Small intestine (tissue), 7 donors: ENCODE measurements at regions not wholly inside any gene's neighbourhood (a gene's known extent, or its start where the extent isn't known, plus 50 kb on each side); places are given as distances from the start of the nearest gene placed in this dataset.

Source experiments
- DNase-seq, 2 donors: peaks; one replicate each; pipeline versions ENCODE4 v3.0.0 to v3.0.0-alpha.2; 2013
- FAIRE-seq: peaks from 2 replicates; lab custom pipeline; 2012; peaks lifted over from hg19 to GRCh38; lab: Jason Lieb, UNC
- H3K27ac ChIP-seq, 3 donors: one replicate each; pipeline ENCODE4 v1.5.1; 2013; ENCODE audit warnings: low read length in 2 of 3, mild to moderate bottlenecking in 2 of 3, control low read depth in 1 of 3, inconsistent platforms in 1 of 3, low read depth in 1 of 3, moderate library complexity in 1 of 3
- H3K27me3 ChIP-seq, 3 donors: one replicate each; pipeline ENCODE4 v1.6.1; 2013; ENCODE audit warnings: low read length in 3 of 3, inconsistent platforms in 1 of 3; ENCODE audit not compliant: control insufficient read depth in 3 of 3, insufficient read depth in 3 of 3
- H3K36me3 ChIP-seq, 3 donors: one replicate each; pipeline ENCODE4 v1.6.1; 2013; ENCODE audit warnings: low read length in 3 of 3, inconsistent platforms in 1 of 3, low read depth in 1 of 3, mild to moderate bottlenecking in 1 of 3, moderate library complexity in 1 of 3; ENCODE audit not compliant: control insufficient read depth in 3 of 3, insufficient read depth in 2 of 3
- H3K4me1 ChIP-seq, 3 donors: one replicate each; pipeline ENCODE4 v1.6.1; 2013; ENCODE audit warnings: low read length in 2 of 3, inconsistent platforms in 1 of 3, low read depth in 1 of 3, mild to moderate bottlenecking in 1 of 3, moderate library complexity in 1 of 3; ENCODE audit not compliant: control insufficient read depth in 3 of 3, insufficient read depth in 2 of 3
- H3K4me3 ChIP-seq, 3 donors: one replicate each; pipeline ENCODE4 v1.5.1; 2013; ENCODE audit warnings: low read length in 3 of 3, control low read depth in 1 of 3, inconsistent platforms in 1 of 3, low read depth in 1 of 3, mild to moderate bottlenecking in 1 of 3, moderate library complexity in 1 of 3
- H3K9me3 ChIP-seq, 2 donors: one replicate each; pipeline ENCODE4 v1.6.1; 2013; ENCODE audit warnings: low read depth in 1 of 2, low read length in 1 of 2; ENCODE audit not compliant: control insufficient read depth in 2 of 2, insufficient read depth in 1 of 2
- WGBS, 3 donors: extraction: QIAGEN DNeasy Blood & Tissue Kit; methylation state at CpG; one replicate each; pipeline ENCODE4 v1.1.7; 2013; 5-methylcytosine and 5-hydroxymethylcytosine counted together
- donor health status: healthy with polysubstance abuse.
- donor health status: control.
- donor health status: control.
- donor health status: Bipolar disorder and iron deficiency.
- donor health status: healthy.

DNA sequence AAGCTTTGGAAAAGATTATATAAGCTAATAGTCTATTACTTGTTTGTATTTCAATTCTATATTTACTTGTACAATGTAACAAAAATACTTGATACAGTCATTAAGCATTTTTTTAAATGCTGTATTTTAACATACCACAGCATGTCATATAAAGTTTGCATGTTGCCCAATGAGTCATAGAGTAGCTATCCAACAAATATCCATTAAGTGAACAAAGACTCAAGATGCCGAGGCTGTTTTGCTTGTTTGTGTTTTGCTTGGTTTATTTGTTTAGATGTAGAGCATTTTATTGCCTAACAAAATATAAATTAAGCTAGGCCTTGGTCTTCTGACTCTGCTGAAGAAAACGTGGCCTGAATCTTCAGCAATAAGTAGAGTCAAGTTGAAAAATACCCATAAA, 1584.3 kb upstream of the NUDT12 start:
- H3K36me3 ChIP-seq = no peaks in the 10 kb centered on the region
- no peaks in the 10 kb centered on the region for H3K9me3 ChIP-seq
- no peaks in the 10 kb centered on the region for H3K4me1 ChIP-seq
- H3K4me3 ChIP-seq = no peak overlapping the region
- 33 to 51% (median 38%) methylated on average over 2 of the region's 2 CpGs for WGBS, 3 donors
- FAIRE-seq (no peak), DNase-seq (no peak)
- H3K27ac ChIP-seq = no peak overlapping the region
- no peaks in the 10 kb centered on the region for H3K27me3 ChIP-seq

DNA sequence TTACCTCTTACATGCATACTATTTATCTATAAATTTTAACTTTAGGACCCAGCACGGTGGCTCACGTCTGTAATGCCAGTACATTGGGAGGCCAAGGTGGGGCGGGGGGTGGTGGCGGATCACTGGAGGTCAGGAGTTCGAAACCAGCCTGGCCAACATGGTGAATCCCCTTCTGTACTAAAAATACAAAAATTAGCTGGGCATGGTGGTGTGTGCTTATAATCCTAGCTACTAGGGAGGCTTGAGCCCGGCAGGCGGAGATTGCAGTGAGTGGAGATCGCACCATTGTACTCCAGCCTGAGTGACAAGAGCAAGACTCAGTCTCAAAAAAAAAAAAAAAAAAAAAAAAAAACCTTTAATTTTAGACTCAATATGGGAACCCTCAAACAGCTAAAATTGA, 1582.6 kb upstream of the NUDT12 start:
- 91 to 96% (median 93%) methylated on average over 8 of the region's 8 CpGs for WGBS, 3 donors
- FAIRE-seq = no peak

DNA sequence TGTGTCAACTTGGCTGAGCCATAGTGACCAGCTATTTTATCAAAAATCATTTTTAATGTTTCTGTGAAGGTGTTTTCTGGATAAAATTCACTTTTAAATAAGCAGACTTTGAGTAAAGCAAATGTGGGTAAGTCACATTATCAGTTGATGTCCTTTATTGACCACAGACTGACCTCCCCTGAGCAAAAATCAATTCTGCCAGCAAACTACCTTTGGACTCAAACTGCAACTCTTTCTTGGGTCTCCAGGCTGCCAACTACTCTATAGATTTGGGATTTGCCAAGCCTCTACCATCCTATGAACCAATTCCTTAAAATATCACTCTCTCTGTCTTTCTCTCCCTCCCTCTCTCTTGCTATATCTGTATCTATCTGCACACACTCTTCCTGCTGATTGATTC, 1571.7 kb upstream of the NUDT12 start:
- Histone ChIP-seq H3K4me1 (no peaks in the 10 kb centered on the region), H3K27me3 (no peaks in the 10 kb centered on the region), H3K9me3 (no peaks in the 10 kb centered on the region), H3K4me3 (no peak overlapping the region), H3K27ac (no peak overlapping the region), H3K36me3 (no peaks in the 10 kb centered on the region)
- no peak for DNase-seq
- FAIRE-seq = no peak

More for the DNA sequence above, 1582.6 kb upstream of the NUDT12 start:
- no peaks in the 10 kb centered on the region for H3K4me1 ChIP-seq
- H3K9me3 ChIP-seq = no peaks in the 10 kb centered on the region
- H3K27ac ChIP-seq = no peak overlapping the region
- DNase-seq = no peak
- H3K27me3 ChIP-seq = no peaks in the 10 kb centered on the region
- no peak overlapping the region for H3K4me3 ChIP-seq
- no peaks in the 10 kb centered on the region for H3K36me3 ChIP-seq

DNA sequence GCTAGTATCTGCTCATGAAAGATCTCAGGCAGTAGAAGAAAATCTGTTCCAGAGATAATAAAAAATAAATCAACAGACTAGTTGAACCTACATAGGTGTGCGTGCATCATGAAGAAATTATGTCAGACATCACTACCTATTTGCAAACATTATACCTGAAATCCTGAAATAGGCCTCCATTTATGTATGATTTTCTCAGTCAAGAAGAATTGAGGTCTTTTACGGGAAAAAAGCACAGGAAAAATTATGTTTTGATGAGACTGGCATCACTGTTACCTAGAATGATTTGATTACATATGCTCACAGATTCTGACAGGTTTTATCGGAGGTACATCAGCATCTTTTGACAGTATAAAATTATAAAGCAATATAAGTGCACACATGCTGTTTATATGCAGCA, 1570.5 kb upstream of the NUDT12 start:
- DNase-seq (no peak), FAIRE-seq (no peak)
- H3K4me1 ChIP-seq = no peaks in the 10 kb centered on the region
- no peak overlapping the region for H3K4me3 ChIP-seq
- 89 to 93% (median 89%) methylated on average over 3 of the region's 3 CpGs for WGBS, 3 donors
- H3K27me3 ChIP-seq = no peaks in the 10 kb centered on the region
- H3K27ac ChIP-seq = no peak overlapping the region
- H3K36me3 ChIP-seq = no peaks in the 10 kb centered on the region
- H3K9me3 ChIP-seq = no peaks in the 10 kb centered on the region

DNA sequence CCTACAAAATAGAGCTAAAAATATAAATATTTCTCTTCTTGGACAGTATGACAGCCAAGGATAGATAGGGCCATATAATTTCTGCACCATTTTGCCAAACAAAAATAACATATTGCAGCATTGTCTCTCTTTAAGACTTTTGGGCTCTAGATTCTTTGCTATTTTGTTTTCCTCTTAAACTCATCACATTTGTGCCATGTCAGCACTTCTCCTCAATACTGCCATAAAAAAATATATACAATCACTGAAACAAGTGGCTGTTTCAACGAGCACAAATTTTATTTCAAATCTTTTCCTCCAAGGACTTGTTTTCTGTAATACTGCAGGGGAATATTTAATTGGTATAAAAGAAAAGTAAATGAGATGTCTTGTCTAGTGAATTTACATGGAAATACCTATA, 1570.0 kb upstream of the NUDT12 start:
- Histone ChIP-seq H3K27me3 (no peaks in the 10 kb centered on the region), H3K4me1 (no peaks in the 10 kb centered on the region), H3K9me3 (no peaks in the 10 kb centered on the region), H3K4me3 (no peak overlapping the region), H3K27ac (no peak overlapping the region), H3K36me3 (no peaks in the 10 kb centered on the region)
- DNase-seq (no peak), FAIRE-seq (no peak)
- WGBS, 3 donors = 62 to 93% (median 67%) methylated on average over 1 of the region's 1 CpG

DNA sequence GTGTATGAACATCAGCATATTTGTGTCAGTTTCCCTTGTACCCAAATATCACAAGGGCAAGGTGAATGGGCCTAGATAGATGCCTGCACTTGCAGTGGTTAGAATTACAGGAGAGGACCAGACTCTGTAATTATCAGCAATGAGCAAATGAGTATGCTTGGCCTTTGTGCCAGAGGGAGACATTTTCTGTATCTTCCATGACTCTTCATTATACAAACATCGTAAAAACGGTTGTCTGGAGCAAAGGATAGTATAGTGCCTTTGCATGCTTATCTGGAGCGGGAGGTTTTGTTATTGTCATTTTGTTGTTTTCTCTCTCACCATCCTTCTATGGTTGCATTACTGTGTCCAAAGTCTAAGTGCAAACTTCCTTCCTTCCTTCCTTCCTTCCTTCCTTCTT, 1568.5 kb upstream of the NUDT12 start:
- H3K27me3 ChIP-seq = no peaks in the 10 kb centered on the region
- no peak for FAIRE-seq
- WGBS, 3 donors = 81 to 93% (median 84%) methylated on average over 3 of the region's 3 CpGs

DNA sequence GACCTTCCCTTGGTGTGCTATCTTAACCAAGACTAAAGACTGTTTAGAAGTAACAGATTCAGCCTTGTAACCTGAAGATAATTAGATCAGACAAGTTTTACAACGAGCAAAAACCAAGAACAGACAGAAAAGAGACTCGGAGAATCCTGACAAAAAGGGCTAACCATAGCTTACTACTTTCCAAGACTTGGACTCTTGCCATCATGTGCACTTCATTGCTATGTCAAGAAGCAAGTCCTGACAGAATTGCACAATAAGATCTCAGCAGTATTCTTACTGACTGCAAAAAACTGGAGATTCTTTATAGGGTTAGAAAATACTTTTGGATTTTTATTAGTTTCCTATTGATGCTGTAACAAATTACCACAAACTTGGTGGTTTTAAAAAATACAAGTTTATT, 1539.0 kb upstream of the NUDT12 start:
- Histone ChIP-seq H3K4me3 (no peak overlapping the region), H3K4me1 (no peaks in the 10 kb centered on the region), H3K27me3 (no peaks in the 10 kb centered on the region), H3K27ac (no peak overlapping the region), H3K9me3 (no peaks in the 10 kb centered on the region), H3K36me3 (no peaks in the 10 kb centered on the region)
- WGBS, 3 donors = 43 to 51% (median 50%) methylated on average over 2 of the region's 2 CpGs
- FAIRE-seq = no peak
- DNase-seq = no peak

More for the DNA sequence above, 1568.5 kb upstream of the NUDT12 start:
- Histone ChIP-seq H3K9me3 (no peaks in the 10 kb centered on the region), H3K4me1 (no peaks in the 10 kb centered on the region), H3K4me3 (no peak overlapping the region), H3K27ac (no peak overlapping the region), H3K36me3 (no peaks in the 10 kb centered on the region)
- DNase-seq = no peak

DNA sequence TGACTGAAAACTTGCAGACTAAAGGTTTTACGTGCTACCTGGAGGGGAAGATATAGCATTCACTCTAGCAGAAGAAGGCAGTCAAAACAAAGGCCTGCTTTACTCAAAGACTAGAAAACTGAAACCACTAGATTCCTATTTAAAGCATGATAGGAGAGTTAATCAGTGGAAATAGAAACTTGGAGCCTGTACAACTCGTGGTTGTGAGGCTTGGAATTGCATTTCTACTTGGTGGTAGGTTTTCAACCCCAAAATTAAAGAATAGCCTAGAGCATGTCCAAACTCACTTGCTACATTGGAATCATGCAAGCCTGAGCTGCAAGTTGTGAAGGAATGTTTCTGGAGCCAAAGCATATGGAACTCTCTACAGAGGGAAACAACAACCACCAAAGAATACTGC, 1526.4 kb upstream of the NUDT12 start:
- FAIRE-seq (no peak), DNase-seq (no peak)
- WGBS, 3 donors = 44 to 53% (median 46%) methylated on average over 2 of the region's 2 CpGs
- Histone ChIP-seq H3K27ac (no peak overlapping the region), H3K36me3 (no peaks in the 10 kb centered on the region), H3K9me3 (peaks cover 0 to 15% of the 10 kb centered on the region in 2 donors), H3K27me3 (no peaks in the 10 kb centered on the region), H3K4me1 (no peaks in the 10 kb centered on the region), H3K4me3 (no peak overlapping the region)

DNA sequence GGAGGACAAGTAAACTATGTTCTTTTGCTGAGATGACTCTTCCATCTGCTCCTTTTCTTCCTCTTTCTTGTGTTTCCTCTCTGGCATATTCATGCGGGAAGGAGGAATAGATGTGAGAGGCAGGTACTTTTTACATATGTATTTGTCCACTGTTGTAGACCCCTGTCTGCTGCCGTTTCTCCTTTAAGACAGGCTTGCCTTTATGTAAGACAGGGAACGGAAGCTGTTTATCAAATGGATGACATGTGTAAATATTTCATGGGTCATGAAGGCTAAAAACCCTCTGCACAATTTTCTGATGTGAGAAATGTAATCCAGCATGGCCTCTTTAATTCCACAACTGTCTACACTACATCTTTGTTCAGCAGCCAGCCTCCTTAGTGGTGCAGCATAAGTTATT, 1525.5 kb upstream of the NUDT12 start:
- DNase-seq = no peak
- Histone ChIP-seq H3K27me3 (no peaks in the 10 kb centered on the region), H3K9me3 (peaks cover 0 to 15% of the 10 kb centered on the region in 2 donors), H3K4me1 (no peaks in the 10 kb centered on the region), H3K36me3 (no peaks in the 10 kb centered on the region), H3K4me3 (no peak overlapping the region), H3K27ac (no peak overlapping the region)
- WGBS, 3 donors = 34 to 63% (median 43%) methylated on average over 3 of the region's 3 CpGs
- FAIRE-seq = no peak
